RWPE2 (cell line): ENCODE measurements at regions not wholly inside any gene's neighbourhood (a gene's known extent, or its start where the extent isn't known, plus 50 kb on each side); places are given as distances from the start of the nearest gene placed in this dataset.
A peak's percentile ranks its signal among the peaks of the same experiment; 100 is the strongest.

Experiments
- ATAC-seq: fragments of 200-7000 bp; cut with Tn5 transposase; 3 replicates; pipeline ENCODE4 v1.9.1; 2021; ENCODE audit warnings: low read depth
- DNase-seq: peaks from one replicate; pipeline ENCODE4 v3.0.0-alpha.2; 2020; ENCODE audit warnings: low spot score
- H3K27ac ChIP-seq: fragments of 450-650 bp; 2 replicates; pipeline ENCODE4 v1.5.1; 2017; ENCODE audit warnings: mild to moderate bottlenecking; ENCODE audit not compliant: poor library complexity, severe bottlenecking
- H3K27me3 ChIP-seq: fragments of 250-450 bp; sonication (Bioruptor Pico); 2 replicates; pipeline ENCODE4 v1.5.1; 2021; ENCODE audit warnings: mild to moderate bottlenecking, moderate library complexity; ENCODE audit not compliant: insufficient read depth, poor library complexity, severe bottlenecking
- H3K36me3 ChIP-seq: fragments of 250-450 bp; sonication (Bioruptor Pico); 2 replicates; pipeline ENCODE4 v1.5.1; 2020; ENCODE audit warnings: low read depth, mild to moderate bottlenecking, moderate library complexity
- H3K4me1 ChIP-seq: fragments of 250-450 bp; sonication (Bioruptor Pico); 2 replicates; pipeline ENCODE4 v1.5.1; 2021; ENCODE audit warnings: mild to moderate bottlenecking, moderate library complexity; ENCODE audit not compliant: insufficient read depth, poor library complexity, severe bottlenecking
- H3K4me3 ChIP-seq: fragments of 250-450 bp; sonication (Bioruptor Pico); 2 replicates; pipeline ENCODE4 v1.5.1; 2021; ENCODE audit warnings: mild to moderate bottlenecking, moderate library complexity; ENCODE audit not compliant: severe bottlenecking
- H3K9me3 ChIP-seq: fragments of 250-450 bp; sonication (Bioruptor Pico); 2 replicates; pipeline ENCODE4 v1.5.1; 2021; ENCODE audit warnings: mild to moderate bottlenecking, moderate library complexity; ENCODE audit not compliant: severe bottlenecking
- TF ChIP-seq, protein P1 (sequence below): fragments of 450-650 bp; IDR thresholded peaks from one replicate; pipeline ENCODE4 v1.5.1; 2017; ENCODE audit warnings: mild to moderate bottlenecking, moderate library complexity; ENCODE audit not compliant: poor library complexity, severe bottlenecking

DNA sequence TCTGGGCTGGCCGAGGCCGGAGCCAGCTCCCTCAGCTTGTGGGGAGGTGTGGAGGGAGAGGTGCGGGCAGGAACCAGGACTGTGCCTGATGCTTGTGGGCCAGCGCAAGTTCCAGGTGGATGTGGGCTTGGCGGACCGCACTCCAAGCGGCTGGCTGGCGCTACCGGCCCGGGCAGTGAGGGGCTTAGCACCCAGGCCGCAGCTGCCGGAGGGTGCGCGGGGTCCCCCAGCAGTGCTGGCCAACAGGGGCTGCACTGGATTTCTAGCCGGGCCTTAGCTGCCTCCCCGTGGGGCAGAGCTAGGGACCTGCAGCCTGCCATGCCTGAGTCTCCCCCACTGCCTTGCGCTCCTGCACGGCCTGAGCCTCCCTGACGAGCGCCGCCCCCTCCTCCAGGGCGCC lies 242.8 kb downstream of the CCSER2 start:
- no peak overlapping the region for H3K27ac ChIP-seq
- TF ChIP-seq, protein P1, sequence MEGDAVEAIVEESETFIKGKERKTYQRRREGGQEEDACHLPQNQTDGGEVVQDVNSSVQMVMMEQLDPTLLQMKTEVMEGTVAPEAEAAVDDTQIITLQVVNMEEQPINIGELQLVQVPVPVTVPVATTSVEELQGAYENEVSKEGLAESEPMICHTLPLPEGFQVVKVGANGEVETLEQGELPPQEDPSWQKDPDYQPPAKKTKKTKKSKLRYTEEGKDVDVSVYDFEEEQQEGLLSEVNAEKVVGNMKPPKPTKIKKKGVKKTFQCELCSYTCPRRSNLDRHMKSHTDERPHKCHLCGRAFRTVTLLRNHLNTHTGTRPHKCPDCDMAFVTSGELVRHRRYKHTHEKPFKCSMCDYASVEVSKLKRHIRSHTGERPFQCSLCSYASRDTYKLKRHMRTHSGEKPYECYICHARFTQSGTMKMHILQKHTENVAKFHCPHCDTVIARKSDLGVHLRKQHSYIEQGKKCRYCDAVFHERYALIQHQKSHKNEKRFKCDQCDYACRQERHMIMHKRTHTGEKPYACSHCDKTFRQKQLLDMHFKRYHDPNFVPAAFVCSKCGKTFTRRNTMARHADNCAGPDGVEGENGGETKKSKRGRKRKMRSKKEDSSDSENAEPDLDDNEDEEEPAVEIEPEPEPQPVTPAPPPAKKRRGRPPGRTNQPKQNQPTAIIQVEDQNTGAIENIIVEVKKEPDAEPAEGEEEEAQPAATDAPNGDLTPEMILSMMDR: no peak
- ATAC-seq: no peak

DNA sequence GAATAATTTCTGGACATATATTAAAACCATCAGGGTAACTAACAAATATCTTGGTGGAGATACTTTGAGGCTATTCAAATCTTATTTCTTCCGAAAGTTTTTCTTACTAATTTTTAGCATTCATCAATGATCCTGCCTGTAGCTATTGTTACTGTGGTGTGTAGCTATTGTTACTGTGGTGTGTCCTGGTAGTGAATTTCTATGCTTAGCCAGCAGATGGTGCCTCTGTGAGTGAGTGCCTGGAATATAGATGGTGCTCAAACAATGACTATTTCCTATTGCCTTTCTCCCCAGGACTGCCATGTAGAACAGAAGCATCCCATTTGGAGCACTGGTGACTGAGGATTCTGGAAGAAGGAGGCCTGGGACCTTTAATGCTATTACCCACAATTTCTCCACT lies 245.7 kb downstream of the CCSER2 start:
- peak; percentile 45; the same call in 1 of the 3 replicates for ATAC-seq
- Histone ChIP-seq H3K36me3 (no peaks in the 10 kb centered on the region), H3K4me3 (no peak overlapping the region), H3K27me3 (peaks cover 3% of the 10 kb centered on the region), H3K27ac (no peak overlapping the region), H3K9me3 (no peaks in the 10 kb centered on the region), H3K4me1 (no peaks in the 10 kb centered on the region)
- no peak for DNase-seq
- TF ChIP-seq, protein P1: peak; percentile 33

More for the DNA sequence above, 242.8 kb downstream of the CCSER2 start:
- Histone ChIP-seq H3K36me3 (no peaks in the 10 kb centered on the region), H3K9me3 (no peaks in the 10 kb centered on the region), H3K4me3 (no peak overlapping the region), H3K4me1 (no peaks in the 10 kb centered on the region), H3K27me3 (no peaks in the 10 kb centered on the region)
- no peak for DNase-seq

DNA sequence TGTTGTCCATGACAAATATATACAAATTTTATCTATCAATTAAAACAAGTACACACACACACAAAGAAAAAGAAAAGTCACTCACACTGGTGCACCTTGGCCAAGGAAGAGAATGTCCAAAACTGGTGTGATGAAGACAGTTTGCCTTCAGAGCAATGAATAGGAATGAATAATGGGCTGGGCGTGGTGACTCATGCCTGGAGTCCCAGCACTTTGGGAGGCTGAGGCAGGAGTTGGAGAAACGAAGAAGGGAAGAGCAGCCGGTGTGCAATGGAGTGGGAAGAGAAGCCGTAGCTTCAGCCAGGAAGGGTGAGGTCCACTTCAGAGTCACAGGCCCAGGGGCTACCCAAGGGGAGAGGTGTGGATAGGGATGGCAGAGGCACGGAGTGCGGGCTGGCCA lies 253.6 kb downstream of the CCSER2 start:
- ATAC-seq: no peak
- DNase-seq: no peak
- TF ChIP-seq, protein P1: no peak

GRCh38 chr10:84583501-84583900 lies 255.1 kb downstream of the CCSER2 start:
- ATAC-seq (no peak), DNase-seq (no peak)
- Histone ChIP-seq H3K4me3 (no peak overlapping the region), H3K27ac (no peak overlapping the region), H3K9me3 (no peaks in the 10 kb centered on the region), H3K4me1 (no peaks in the 10 kb centered on the region), H3K27me3 (no peaks in the 10 kb centered on the region), H3K36me3 (no peaks in the 10 kb centered on the region)
- TF ChIP-seq, protein P1: no peak

More for the DNA sequence above, 253.6 kb downstream of the CCSER2 start:
- no peak overlapping the region for H3K27ac ChIP-seq
- no peaks in the 10 kb centered on the region for H3K4me1 ChIP-seq
- peaks cover 3% of the 10 kb centered on the region for H3K27me3 ChIP-seq
- no peaks in the 10 kb centered on the region for H3K9me3 ChIP-seq
- H3K4me3 ChIP-seq: no peak overlapping the region
- H3K36me3 ChIP-seq: no peaks in the 10 kb centered on the region

GRCh38 chr10:84587789-84588188 lies 259.4 kb downstream of the CCSER2 start:
- no peaks in the 10 kb centered on the region for H3K27me3 ChIP-seq
- no peak for DNase-seq
- no peaks in the 10 kb centered on the region for H3K4me1 ChIP-seq
- no peak overlapping the region for H3K27ac ChIP-seq
- H3K9me3 ChIP-seq: no peaks in the 10 kb centered on the region
- TF ChIP-seq, protein P1: no peak
- H3K4me3 ChIP-seq: no peak overlapping the region
- no peak for ATAC-seq
- H3K36me3 ChIP-seq: no peaks in the 10 kb centered on the region
